ENCODE measurements at regions not wholly inside any gene's neighbourhood (a gene's known extent, or its start where the extent isn't known, plus 50 kb on each side); places are given as distances from the start of the nearest gene placed in this dataset.

DNA sequence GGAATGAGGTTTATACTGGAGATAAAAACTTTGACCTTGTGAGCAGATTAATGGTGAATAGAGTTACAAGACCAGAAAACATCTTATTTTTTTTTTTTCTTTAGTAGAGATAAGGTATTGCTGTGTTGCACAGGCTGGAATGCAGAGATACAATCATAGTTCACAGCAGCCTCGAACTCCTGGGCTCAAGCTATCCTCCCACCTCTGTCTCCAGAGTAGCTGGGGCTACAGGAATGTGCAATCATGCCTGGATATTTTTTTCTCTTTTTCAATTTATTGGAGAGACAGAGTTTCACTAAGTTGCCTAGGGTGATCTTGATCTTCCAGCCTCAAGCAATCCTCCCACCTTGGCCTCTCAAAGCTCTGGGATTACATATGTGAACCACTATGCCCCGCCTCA, 2139.1 kb downstream of the PCDH9 start:
- H3K36me3 Mint-ChIP-seq (ENCODE audit: insufficient read depth) = no peaks in the 10 kb centered on the region
- H3K27ac Mint-ChIP-seq = no peak overlapping the region
- no peaks in the 10 kb centered on the region for H3K4me1 Mint-ChIP-seq (ENCODE audit: low read depth in 2 of 2)
- no peaks in the 10 kb centered on the region for H3K27me3 Mint-ChIP-seq
- no peak overlapping the region for H3K4me3 Mint-ChIP-seq
- H3K9me3 Mint-ChIP-seq = peaks cover 7 to 17% of the 10 kb centered on the region in 2 donors
- DNase-seq (no peak), ATAC-seq (replicated peaks) (no peak)

DNA sequence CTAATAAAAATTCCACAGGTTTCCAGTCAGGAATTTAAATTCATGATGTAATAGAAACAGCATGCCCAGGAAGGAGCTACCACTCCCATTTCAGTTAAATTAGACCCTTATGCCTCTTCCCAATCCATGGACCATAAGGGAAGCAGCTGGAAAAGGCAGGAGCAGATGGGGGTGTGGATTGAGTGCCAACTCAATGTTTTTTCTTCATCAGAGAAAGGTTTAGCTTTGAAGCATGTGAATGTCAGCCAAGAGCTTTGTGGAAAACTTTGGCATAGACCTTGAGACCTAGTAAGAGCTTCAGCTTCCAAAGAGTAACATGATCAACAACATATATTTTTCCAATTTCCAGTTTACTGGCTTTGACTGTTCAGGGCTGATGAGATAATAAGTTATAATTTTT, 2139.9 kb downstream of the PCDH9 start:
- Mint-ChIP-seq H3K27ac (no peak overlapping the region), H3K4me1 (ENCODE audit: low read depth in 2 of 2) (no peaks in the 10 kb centered on the region), H3K27me3 (no peaks in the 10 kb centered on the region), H3K36me3 (ENCODE audit: insufficient read depth) (no peaks in the 10 kb centered on the region), H3K9me3 (peaks cover 7 to 17% of the 10 kb centered on the region in 2 donors), H3K4me3 (no peak overlapping the region)
- no peak for ATAC-seq (replicated peaks)
- DNase-seq = no peak

DNA sequence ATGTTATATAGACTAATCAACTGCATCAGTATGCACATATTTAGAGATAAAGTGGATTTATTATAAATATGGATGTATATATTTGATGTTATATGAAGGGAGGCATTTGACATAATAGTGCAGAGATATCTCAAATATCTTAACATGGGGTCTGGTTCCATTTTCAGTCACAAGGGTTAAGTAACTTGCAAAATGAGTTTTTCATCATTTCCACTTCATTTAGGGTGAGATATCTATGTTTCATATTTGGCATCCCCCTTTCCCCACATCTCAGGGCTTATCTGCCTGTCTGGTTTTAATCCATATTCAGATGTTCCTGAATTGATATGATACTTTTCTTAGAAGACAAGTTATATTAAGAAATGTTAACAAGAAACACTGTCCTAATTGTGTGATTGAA, 2141.2 kb downstream of the PCDH9 start:
- Mint-ChIP-seq H3K27ac (no peak overlapping the region), H3K9me3 (peaks cover 7 to 17% of the 10 kb centered on the region in 2 donors), H3K27me3 (no peaks in the 10 kb centered on the region), H3K36me3 (ENCODE audit: insufficient read depth) (no peaks in the 10 kb centered on the region), H3K4me1 (ENCODE audit: low read depth in 2 of 2) (no peaks in the 10 kb centered on the region), H3K4me3 (no peak overlapping the region)
- ATAC-seq (replicated peaks) (no peak), DNase-seq (no peak)

DNA sequence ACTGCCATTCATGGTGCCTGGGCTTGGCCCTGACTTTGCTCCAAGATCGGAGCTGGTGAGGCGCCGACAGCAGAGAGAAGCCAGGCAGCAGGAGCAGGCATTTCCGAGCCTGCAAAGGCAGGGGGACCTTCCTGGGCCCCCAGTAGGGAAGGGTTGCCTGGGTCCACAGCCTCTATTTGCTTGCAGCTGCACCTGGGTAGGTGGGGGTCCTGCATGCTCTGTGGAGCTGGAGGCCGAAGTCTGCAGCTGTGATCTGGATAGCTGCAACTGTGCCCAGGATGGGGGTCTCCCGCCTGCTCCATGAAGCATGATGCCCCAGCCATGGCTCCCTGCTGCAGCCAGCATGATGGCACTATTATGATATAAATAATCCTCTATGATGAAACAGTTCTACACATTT, 2144.2 kb downstream of the PCDH9 start:
- Mint-ChIP-seq H3K27me3 (no peaks in the 10 kb centered on the region), H3K36me3 (ENCODE audit: insufficient read depth) (no peaks in the 10 kb centered on the region), H3K27ac (no peak overlapping the region), H3K4me1 (ENCODE audit: low read depth in 2 of 2) (no peaks in the 10 kb centered on the region), H3K4me3 (no peak overlapping the region), H3K9me3 (peaks cover 2 to 14% of the 10 kb centered on the region in 2 donors)
- DNase-seq (no peak), ATAC-seq (replicated peaks) (no peak)

DNA sequence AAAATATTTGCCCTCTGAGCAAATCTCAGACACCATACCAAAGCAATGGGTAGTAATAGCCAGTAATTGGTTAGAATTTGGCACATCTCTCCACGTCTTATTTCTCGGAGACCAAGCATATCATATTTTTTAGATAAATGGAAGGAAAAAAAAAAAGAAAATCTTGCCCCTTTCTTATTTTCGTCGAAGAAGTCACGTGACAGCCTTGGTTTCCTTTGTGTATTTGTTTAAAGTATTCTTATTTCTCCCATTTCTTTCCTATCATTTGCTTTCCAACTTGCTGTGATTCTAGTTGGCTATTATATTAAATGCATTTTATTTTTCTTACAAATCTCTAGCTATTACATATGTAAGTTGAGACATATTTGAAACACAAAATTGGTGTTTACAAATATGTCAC, 2155.9 kb downstream of the PCDH9 start:
- Mint-ChIP-seq H3K4me3 (no peak overlapping the region), H3K36me3 (ENCODE audit: insufficient read depth) (no peaks in the 10 kb centered on the region), H3K27me3 (no peaks in the 10 kb centered on the region), H3K9me3 (peaks cover 0 to 8% of the 10 kb centered on the region in 2 donors), H3K27ac (no peak overlapping the region), H3K4me1 (ENCODE audit: low read depth in 2 of 2) (no peaks in the 10 kb centered on the region)
- DNase-seq (no peak), ATAC-seq (replicated peaks) (no peak)

DNA sequence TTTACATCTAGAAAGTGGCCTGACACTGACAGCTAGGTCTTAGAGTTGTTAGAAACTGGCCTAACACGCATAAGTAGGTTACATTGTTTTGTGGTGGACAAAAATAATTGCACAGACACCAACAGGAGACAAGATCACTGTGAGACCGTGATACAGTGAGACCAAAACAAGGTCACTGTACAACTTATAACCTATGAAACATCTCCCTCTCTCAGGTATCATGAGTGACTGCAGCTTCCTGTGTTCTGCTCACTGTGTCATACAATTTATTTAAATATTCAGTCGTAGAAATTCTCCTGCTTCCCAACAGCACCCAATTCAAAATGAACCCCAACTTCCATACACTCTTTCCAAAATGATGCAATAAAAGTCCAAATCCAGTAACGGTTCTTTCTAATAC, 2165.2 kb downstream of the PCDH9 start:
- Mint-ChIP-seq H3K4me1 (ENCODE audit: low read depth in 2 of 2) (no peaks in the 10 kb centered on the region), H3K27me3 (no peaks in the 10 kb centered on the region), H3K9me3 (peaks cover 3 to 8% of the 10 kb centered on the region in 2 donors), H3K36me3 (ENCODE audit: insufficient read depth) (no peaks in the 10 kb centered on the region), H3K4me3 (no peak overlapping the region), H3K27ac (no peak overlapping the region)
- no peak for ATAC-seq (replicated peaks)
- no peak for DNase-seq

DNA sequence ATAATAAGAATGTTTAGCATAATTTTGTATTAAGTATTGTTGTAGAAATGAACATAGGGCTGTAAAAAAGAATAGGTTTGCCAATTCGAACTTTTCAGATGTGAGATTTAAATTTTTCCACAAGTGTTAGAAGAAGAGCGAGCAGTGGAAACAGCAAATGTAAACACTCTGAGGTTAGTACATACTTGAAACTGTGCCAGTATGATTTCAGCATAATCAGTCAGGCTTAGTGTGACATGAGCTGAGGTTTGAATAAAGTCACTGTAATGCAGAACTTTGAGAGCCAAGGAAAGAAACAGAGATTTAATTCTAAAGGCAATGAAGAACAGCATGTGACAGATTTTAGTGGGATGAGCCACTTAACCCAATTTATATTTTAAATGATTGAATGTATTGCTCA, 2166.4 kb downstream of the PCDH9 start:
- Mint-ChIP-seq H3K27ac (no peak overlapping the region), H3K4me3 (no peak overlapping the region), H3K36me3 (ENCODE audit: insufficient read depth) (no peaks in the 10 kb centered on the region), H3K27me3 (no peaks in the 10 kb centered on the region), H3K9me3 (peaks cover 3 to 8% of the 10 kb centered on the region in 2 donors), H3K4me1 (ENCODE audit: low read depth in 2 of 2) (no peaks in the 10 kb centered on the region)
- DNase-seq (no peak), ATAC-seq (replicated peaks) (no peak)

DNA sequence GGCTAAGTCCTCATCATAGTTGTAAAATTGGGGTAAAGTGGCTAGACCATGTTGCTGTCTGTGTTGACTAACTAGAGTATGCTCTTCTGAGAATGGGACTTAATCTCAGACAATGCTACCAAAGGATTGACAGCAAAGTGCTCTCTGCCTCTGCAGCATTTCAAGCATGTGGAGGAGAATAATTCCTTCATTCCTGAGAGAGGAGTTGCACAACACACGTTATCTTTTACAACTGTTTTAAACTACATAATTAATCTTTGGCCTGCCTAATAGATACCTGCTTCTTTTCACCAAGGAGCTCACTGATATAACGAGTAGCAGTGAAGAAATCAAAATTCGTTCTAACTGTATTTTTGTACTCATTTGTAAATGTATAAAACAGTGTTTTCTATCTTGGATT, 2172.2 kb downstream of the PCDH9 start:
- Mint-ChIP-seq H3K4me3 (no peak overlapping the region), H3K27me3 (no peaks in the 10 kb centered on the region), H3K4me1 (ENCODE audit: low read depth in 2 of 2) (no peaks in the 10 kb centered on the region), H3K36me3 (ENCODE audit: insufficient read depth) (no peaks in the 10 kb centered on the region), H3K9me3 (peaks cover 0 to 2% of the 10 kb centered on the region in 2 donors), H3K27ac (no peak overlapping the region)
- DNase-seq (no peak), ATAC-seq (replicated peaks) (no peak)

DNA sequence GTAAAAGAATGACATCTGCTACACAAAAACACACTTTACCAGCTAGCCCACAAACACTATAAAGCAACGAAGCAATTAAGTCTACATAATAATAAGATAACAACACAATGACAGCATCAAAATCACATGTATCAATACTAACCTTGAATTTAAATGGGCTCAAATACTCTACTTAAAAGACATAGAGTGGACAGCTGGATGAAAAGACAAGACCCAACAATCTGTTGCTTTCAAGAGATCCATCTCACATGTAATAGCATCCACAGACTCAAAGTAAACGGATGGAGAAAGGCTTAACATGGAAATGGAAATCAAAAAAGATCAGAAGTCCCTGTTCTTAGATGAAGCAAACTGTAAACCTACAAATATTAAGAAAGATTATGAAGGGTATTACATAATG, 2175.9 kb downstream of the PCDH9 start:
- Mint-ChIP-seq H3K9me3 (peaks cover 0 to 5% of the 10 kb centered on the region in 2 donors), H3K4me1 (ENCODE audit: low read depth in 2 of 2) (no peaks in the 10 kb centered on the region), H3K27me3 (no peaks in the 10 kb centered on the region), H3K36me3 (ENCODE audit: insufficient read depth) (no peaks in the 10 kb centered on the region), H3K4me3 (no peak overlapping the region), H3K27ac (no peak overlapping the region)
- DNase-seq (no peak), ATAC-seq (replicated peaks) (no peak)

DNA sequence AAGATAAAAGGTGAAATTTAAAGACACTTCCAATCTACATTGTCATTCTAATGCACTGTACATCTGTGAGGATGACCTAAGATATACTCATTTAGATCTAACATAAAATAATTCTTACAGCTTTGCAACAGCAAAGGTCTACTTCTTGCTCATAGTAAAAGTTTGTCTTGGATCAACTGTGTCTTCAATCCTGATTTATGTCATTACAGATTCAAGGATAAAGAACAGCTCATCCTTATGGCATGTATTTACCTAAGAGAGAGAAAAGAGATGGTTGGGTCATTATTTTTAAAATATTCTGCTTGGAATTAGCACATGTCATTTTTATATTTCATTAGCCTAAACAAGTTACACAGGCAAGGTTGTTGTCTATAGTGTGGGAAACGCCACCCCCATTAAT, 2193.1 kb downstream of the PCDH9 start:
- no peak overlapping the region for H3K4me3 Mint-ChIP-seq
- peaks cover 7% of the 10 kb centered on the region in 2 donors for H3K9me3 Mint-ChIP-seq
- H3K36me3 Mint-ChIP-seq (ENCODE audit: insufficient read depth) = no peaks in the 10 kb centered on the region
- no peak overlapping the region for H3K27ac Mint-ChIP-seq
- no peaks in the 10 kb centered on the region for H3K27me3 Mint-ChIP-seq
- DNase-seq (no peak), ATAC-seq (replicated peaks) (no peak)
- no peaks in the 10 kb centered on the region for H3K4me1 Mint-ChIP-seq (ENCODE audit: low read depth in 2 of 2)

DNA sequence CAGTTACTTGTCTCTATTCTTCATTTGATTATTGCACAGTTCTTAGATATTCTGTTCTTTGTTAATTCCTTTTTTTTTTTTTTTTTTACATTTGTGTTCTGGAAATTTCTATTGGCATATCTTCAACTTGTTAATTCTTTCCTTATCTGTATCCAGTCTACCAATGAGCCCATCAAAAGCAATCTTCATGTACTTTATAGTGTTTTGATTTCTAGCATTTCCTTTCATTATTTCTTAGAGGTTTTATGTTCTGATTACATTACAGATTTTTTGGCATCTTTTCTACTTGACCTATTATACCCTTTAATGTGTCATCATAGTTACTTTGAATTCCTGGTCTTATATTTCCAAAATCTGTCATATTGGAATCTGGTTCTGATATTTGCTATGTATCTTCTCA, 2194.8 kb downstream of the PCDH9 start:
- no peaks in the 10 kb centered on the region for H3K27me3 Mint-ChIP-seq
- ATAC-seq (replicated peaks) = no peak
- no peak overlapping the region for H3K27ac Mint-ChIP-seq
- no peaks in the 10 kb centered on the region for H3K36me3 Mint-ChIP-seq (ENCODE audit: insufficient read depth)
- no peaks in the 10 kb centered on the region for H3K4me1 Mint-ChIP-seq (ENCODE audit: low read depth in 2 of 2)
- no peak for DNase-seq
- no peak overlapping the region for H3K4me3 Mint-ChIP-seq
- peaks cover 7 to 10% of the 10 kb centered on the region in 2 donors for H3K9me3 Mint-ChIP-seq

DNA sequence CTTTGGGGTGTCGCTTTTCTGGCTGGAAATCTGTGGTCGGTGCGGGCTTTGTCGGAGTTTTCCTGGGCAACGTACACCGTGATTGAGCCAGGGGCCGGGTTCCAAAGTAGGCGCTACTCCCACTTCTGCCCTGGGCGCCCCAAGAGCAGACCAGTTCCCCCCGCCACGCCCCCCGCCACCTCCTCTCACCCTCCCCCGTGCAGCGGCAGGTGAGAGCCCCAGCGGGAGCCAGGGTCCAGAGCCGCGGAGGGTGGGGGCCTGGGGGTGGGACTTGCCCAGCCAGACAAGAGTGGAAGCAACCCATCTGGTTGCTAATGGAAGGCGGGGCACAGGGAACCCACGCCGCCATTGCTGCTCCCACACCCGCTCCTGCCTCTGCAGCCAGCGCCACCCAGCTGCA, 2195.9 kb downstream of the PCDH9 start:
- DNase-seq (no peak), ATAC-seq (replicated peaks) (no peak)
- Mint-ChIP-seq H3K9me3 (peaks cover 7 to 13% of the 10 kb centered on the region in 2 donors), H3K36me3 (ENCODE audit: insufficient read depth) (no peaks in the 10 kb centered on the region), H3K4me1 (ENCODE audit: low read depth in 2 of 2) (no peaks in the 10 kb centered on the region), H3K27ac (no peak overlapping the region), H3K27me3 (no peaks in the 10 kb centered on the region), H3K4me3 (no peak overlapping the region)

DNA sequence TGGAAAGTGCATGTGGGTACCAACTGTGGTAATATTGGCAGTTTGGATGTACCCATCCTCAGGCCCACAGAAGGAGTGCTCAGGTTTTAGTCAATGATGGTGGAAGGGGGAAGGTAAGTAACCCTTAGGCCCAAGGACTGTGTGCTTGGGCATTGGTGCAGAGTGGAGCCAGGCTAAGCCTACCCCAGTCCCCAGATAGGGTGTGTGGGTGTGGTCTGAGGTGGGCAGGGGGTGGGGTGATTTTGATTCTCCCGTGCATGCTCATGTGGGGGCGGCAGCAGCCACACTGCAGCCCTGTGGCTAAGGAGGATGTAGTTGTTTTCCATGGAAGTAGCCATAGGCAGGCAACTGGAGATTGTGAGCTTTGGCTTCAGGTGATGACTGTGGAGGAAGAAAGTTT, 2197.3 kb downstream of the PCDH9 start:
- no peaks in the 10 kb centered on the region for H3K4me1 Mint-ChIP-seq (ENCODE audit: low read depth in 2 of 2)
- no peak for ATAC-seq (replicated peaks)
- no peak for DNase-seq
- peaks cover 7 to 13% of the 10 kb centered on the region in 2 donors for H3K9me3 Mint-ChIP-seq
- no peak overlapping the region for H3K27ac Mint-ChIP-seq
- no peaks in the 10 kb centered on the region for H3K27me3 Mint-ChIP-seq
- no peaks in the 10 kb centered on the region for H3K36me3 Mint-ChIP-seq (ENCODE audit: insufficient read depth)
- H3K4me3 Mint-ChIP-seq = no peak overlapping the region

DNA sequence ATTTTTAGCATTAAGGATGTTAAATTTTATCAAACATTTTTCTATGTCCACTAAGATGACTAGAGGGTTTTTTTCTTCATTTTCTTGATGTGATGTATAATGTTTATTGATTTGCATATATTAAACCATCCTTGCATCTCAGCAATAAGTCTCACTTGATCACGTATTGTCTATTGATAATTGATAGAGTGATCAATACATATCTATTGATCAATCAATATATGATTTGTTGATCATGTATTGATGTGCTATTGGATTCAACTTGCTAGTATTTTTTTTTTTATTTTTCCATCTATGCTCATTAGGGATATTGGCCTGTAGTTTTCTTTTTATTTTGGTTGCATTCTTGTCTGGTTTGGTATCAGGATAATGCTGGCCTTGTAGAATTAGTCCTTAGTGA, 2202.0 kb downstream of the PCDH9 start:
- no peaks in the 10 kb centered on the region for H3K27me3 Mint-ChIP-seq
- ATAC-seq (replicated peaks) (no peak), DNase-seq (no peak)
- peaks cover 4 to 15% of the 10 kb centered on the region in 2 donors for H3K9me3 Mint-ChIP-seq
- no peak overlapping the region for H3K27ac Mint-ChIP-seq
- H3K4me1 Mint-ChIP-seq (ENCODE audit: low read depth in 2 of 2) = no peaks in the 10 kb centered on the region
- H3K4me3 Mint-ChIP-seq = no peak overlapping the region
- no peaks in the 10 kb centered on the region for H3K36me3 Mint-ChIP-seq (ENCODE audit: insufficient read depth)

DNA sequence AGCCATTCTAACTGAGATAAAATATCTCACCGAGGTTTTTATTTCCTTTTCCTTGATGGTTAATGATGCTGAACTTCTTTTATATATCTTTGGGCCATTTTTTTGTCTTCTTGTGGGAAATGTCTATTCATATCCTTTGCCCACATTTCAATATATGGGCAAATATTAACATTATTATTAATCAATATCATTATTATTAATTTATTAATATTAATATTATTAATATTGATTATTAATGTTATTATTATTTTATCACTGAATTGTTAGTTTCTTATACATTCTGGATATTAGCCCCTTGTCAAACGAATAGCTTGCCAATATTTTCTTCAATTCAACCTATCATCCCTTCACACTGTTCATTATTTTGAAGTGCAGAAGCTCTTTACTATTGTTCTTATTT, 2203.6 kb downstream of the PCDH9 start:
- H3K4me3 Mint-ChIP-seq = no peak overlapping the region
- H3K27me3 Mint-ChIP-seq = no peaks in the 10 kb centered on the region
- ATAC-seq (replicated peaks) (no peak), DNase-seq (no peak)
- H3K36me3 Mint-ChIP-seq (ENCODE audit: insufficient read depth) = no peaks in the 10 kb centered on the region
- no peaks in the 10 kb centered on the region for H3K4me1 Mint-ChIP-seq (ENCODE audit: low read depth in 2 of 2)
- H3K27ac Mint-ChIP-seq = no peak overlapping the region
- H3K9me3 Mint-ChIP-seq = peaks cover 10 to 16% of the 10 kb centered on the region in 2 donors
